Fibroblast of lung (primary cell): ENCODE measurements at regions not wholly inside any gene's neighbourhood (a gene's known extent, or its start where the extent isn't known, plus 50 kb on each side); places are given as distances from the start of the nearest gene placed in this dataset.

Experiments used
- CTCF ChIP-seq, 2 donors: IDR thresholded peaks in 1 of 2; conservative IDR thresholded peaks in 1 of 2; 1 replicate in 1 of 2; 2 replicates in 1 of 2; pipeline ENCODE4 v1.5.1; 2011 to 2012; ENCODE audit warnings: low read length in 2 of 2, control low read depth in 1 of 2, inconsistent platforms in 1 of 2, low read depth in 1 of 2, mild to moderate bottlenecking in 1 of 2
- EZH2 ChIP-seq: IDR thresholded peaks from 2 replicates; pipeline ENCODE4 v1.5.1; 2012; ENCODE audit warnings: low read length, control low read depth, mild to moderate bottlenecking; ENCODE audit errors: missing control alignments

GRCh38 chr6:9704989-9705388 is 709.9 kb downstream of the TFAP2A start:
- TF ChIP-seq CTCF (conservative IDR thresholded peaks at IDR 0.05 in 1 of 2, IDR thresholded peaks at IDR 0.05 in 1 of 2; ENCODE audit: low read depth in 1 of 2, low read length in 2 of 2) (no peak), EZH2 (no peak)
